Neural progenitor cell (in vitro differentiated cells): ENCODE measurements at regions not wholly inside any gene's neighbourhood (a gene's known extent, or its start where the extent isn't known, plus 50 kb on each side); places are given as distances from the start of the nearest gene placed in this dataset.

Source experiments
- DNase-seq: peaks from one replicate; pipeline ENCODE4 v3.0.0-alpha.2; 2016; ENCODE audit warnings: low spot score
- H2AFZ ChIP-seq: fragments of 200-600 bp; sonication (generic); replicated peaks from 2 replicates; pipeline ENCODE4 v1.6.1; 2016; ENCODE audit warnings: antibody characterized with exemption
- H3F3A ChIP-seq: fragments of 200-600 bp; sonication (generic); 2 replicates; pipeline ENCODE4 v1.6.1; 2016; ENCODE audit warnings: antibody characterized with exemption, low read depth
- H3K27ac ChIP-seq: fragments of 200-600 bp; sonication (generic); 2 replicates; pipeline ENCODE4 v1.5.1; 2016; ENCODE audit warnings: mild to moderate bottlenecking
- H3K27me3 ChIP-seq: fragments of 200-600 bp; sonication (generic); 2 replicates; pipeline ENCODE4 v1.6.1; 2016; ENCODE audit warnings: mild to moderate bottlenecking, moderate library complexity
- H3K36me3 ChIP-seq: fragments of 200-600 bp; sonication (generic); 2 replicates; pipeline ENCODE4 v1.5.1; 2016
- H3K4me1 ChIP-seq: fragments of 200-600 bp; sonication (generic); 2 replicates; pipeline ENCODE4 v1.6.1; 2016; ENCODE audit warnings: mixed run types
- H3K4me2 ChIP-seq: fragments of 200-600 bp; sonication (generic); 2 replicates; pipeline ENCODE4 v1.6.1; 2016
- H3K4me3 ChIP-seq: fragments of 200-600 bp; sonication (generic); 2 replicates; pipeline ENCODE4 v1.5.1; 2016
- H3K79me2 ChIP-seq: fragments of 200-600 bp; sonication (generic); 2 replicates; pipeline ENCODE4 v1.6.1; 2016; ENCODE audit warnings: low read depth
- H3K9ac ChIP-seq: fragments of 200-600 bp; sonication (generic); 2 replicates; pipeline ENCODE4 v1.6.1; 2016
- H3K9me3 ChIP-seq: fragments of 200-600 bp; sonication (generic); 2 replicates; pipeline ENCODE4 v1.5.1; 2016; ENCODE audit warnings: low read depth
- H4K20me1 ChIP-seq: fragments of 200-600 bp; sonication (generic); 2 replicates; pipeline ENCODE4 v1.6.1; 2016; ENCODE audit warnings: low read depth
- H3K27ac Mint-ChIP-seq: 3 replicates; pipeline ENCODE4 v1.8.0; 2021; ENCODE audit warnings: mixed read lengths
- H3K27me3 Mint-ChIP-seq: 2 replicates; pipeline ENCODE4 v1.8.0; 2022; ENCODE audit warnings: low read depth, mild to moderate bottlenecking, inconsistent platforms, moderate library complexity, mixed read lengths; ENCODE audit not compliant: insufficient read depth
- H3K36me3 Mint-ChIP-seq: 3 replicates; pipeline ENCODE4 v1.8.0; 2021; ENCODE audit warnings: mixed read lengths
- H3K4me1 Mint-ChIP-seq: 3 replicates; pipeline ENCODE4 v1.8.0; 2021; ENCODE audit warnings: mixed read lengths
- H3K4me3 Mint-ChIP-seq: 3 replicates; pipeline ENCODE4 v1.8.0; 2021; ENCODE audit warnings: mild to moderate bottlenecking, moderate library complexity, mixed read lengths
- H3K9me3 Mint-ChIP-seq: 3 replicates; pipeline ENCODE4 v1.8.0; 2020; ENCODE audit warnings: mixed read lengths
- CTCF ChIP-seq: fragments of 200-600 bp; sonication (generic); IDR thresholded peaks from 2 replicates; pipeline ENCODE4 v1.5.1; 2017; ENCODE audit warnings: antibody characterized with exemption, mild to moderate bottlenecking
- EZH2 ChIP-seq: fragments of 200-600 bp; sonication (generic); IDR thresholded peaks from 2 replicates; pipeline ENCODE4 v1.6.1; 2017; ENCODE audit warnings: antibody characterized with exemption, mild to moderate bottlenecking, moderate library complexity
- EZH2phosphoT487 ChIP-seq: fragments of 200-600 bp; sonication (generic); IDR thresholded peaks from 2 replicates; pipeline ENCODE4 v1.6.1; 2017; ENCODE audit warnings: antibody characterized with exemption

- no peaks in the 10 kb centered on the region for H3K4me1 Mint-ChIP-seq
- H2AFZ ChIP-seq = no peak overlapping the region
- H3K4me3 ChIP-seq = no peak overlapping the region
- no peak overlapping the region for H3K9ac ChIP-seq
- H3K4me2 ChIP-seq = no peak overlapping the region
- no peak overlapping the region for H3K27ac Mint-ChIP-seq
- H3K36me3 Mint-ChIP-seq = no peaks in the 10 kb centered on the region
- H3K79me2 ChIP-seq = no peaks in the 10 kb centered on the region
- no peak for TF ChIP-seq EZH2phosphoT487
- no peak for TF ChIP-seq EZH2
- H3K9me3 ChIP-seq = no peaks in the 10 kb centered on the region
- DNase-seq = no peak
- no peaks in the 10 kb centered on the region for H3K36me3 ChIP-seq
- H3K27ac ChIP-seq = no peak overlapping the region
- H3K4me1 ChIP-seq = no peaks in the 10 kb centered on the region
- no peak overlapping the region for H3K4me3 Mint-ChIP-seq
- H3K27me3 ChIP-seq = no peaks in the 10 kb centered on the region
- H3K27me3 Mint-ChIP-seq = no peaks in the 10 kb centered on the region
- H4K20me1 ChIP-seq = no peaks in the 10 kb centered on the region
- no peaks in the 10 kb centered on the region for H3F3A ChIP-seq
- H3K9me3 Mint-ChIP-seq = no peaks in the 10 kb centered on the region
These were observed 184.2 kb downstream of the DMAC1 start for GRCh38 chr9:7615344-7615743.

GRCh38 chr9:7613931-7614330 lies 185.6 kb downstream of the DMAC1 start:
- H3K4me3 Mint-ChIP-seq = no peak overlapping the region
- no peaks in the 10 kb centered on the region for H3K9me3 ChIP-seq
- H3K27me3 Mint-ChIP-seq = no peaks in the 10 kb centered on the region
- no peaks in the 10 kb centered on the region for H4K20me1 ChIP-seq
- DNase-seq = no peak
- H3K4me2 ChIP-seq = no peak overlapping the region
- H3K27me3 ChIP-seq = no peaks in the 10 kb centered on the region
- H3K36me3 Mint-ChIP-seq = no peaks in the 10 kb centered on the region
- H3K27ac Mint-ChIP-seq = no peak overlapping the region
- no peaks in the 10 kb centered on the region for H3K79me2 ChIP-seq
- no peak overlapping the region for H2AFZ ChIP-seq
- TF ChIP-seq EZH2 (no peak), CTCF (no peak), EZH2phosphoT487 (no peak)
- H3F3A ChIP-seq = no peaks in the 10 kb centered on the region
- no peak overlapping the region for H3K9ac ChIP-seq
- H3K4me1 ChIP-seq = no peaks in the 10 kb centered on the region
- H3K9me3 Mint-ChIP-seq = no peaks in the 10 kb centered on the region
- no peak overlapping the region for H3K27ac ChIP-seq
- H3K36me3 ChIP-seq = no peaks in the 10 kb centered on the region
- no peak overlapping the region for H3K4me3 ChIP-seq
- no peaks in the 10 kb centered on the region for H3K4me1 Mint-ChIP-seq

GRCh38 chr9:7608261-7608660 lies 191.3 kb downstream of the DMAC1 start:
- Mint-ChIP-seq H3K4me3 (no peak overlapping the region), H3K36me3 (no peaks in the 10 kb centered on the region), H3K4me1 (no peaks in the 10 kb centered on the region), H3K27ac (no peak overlapping the region), H3K9me3 (no peaks in the 10 kb centered on the region), H3K27me3 (peaks cover 2% of the 10 kb centered on the region)
- Histone ChIP-seq H3K9ac (no peak overlapping the region), H3K27ac (no peak overlapping the region), H2AFZ (no peak overlapping the region), H3K79me2 (no peaks in the 10 kb centered on the region), H3K4me1 (no peaks in the 10 kb centered on the region), H3K27me3 (no peaks in the 10 kb centered on the region), H3K36me3 (no peaks in the 10 kb centered on the region), H3F3A (no peaks in the 10 kb centered on the region), H3K4me2 (no peak overlapping the region), H4K20me1 (no peaks in the 10 kb centered on the region), H3K9me3 (no peaks in the 10 kb centered on the region), H3K4me3 (no peak overlapping the region)
- no peak for DNase-seq
- no peak for TF ChIP-seq EZH2phosphoT487
- TF ChIP-seq CTCF = no peak
- no peak for TF ChIP-seq EZH2

GRCh38 chr9:7607421-7607820 lies 192.2 kb downstream of the DMAC1 start:
- Histone ChIP-seq H3F3A (no peaks in the 10 kb centered on the region), H3K4me1 (no peaks in the 10 kb centered on the region), H3K9ac (no peak overlapping the region), H4K20me1 (no peaks in the 10 kb centered on the region), H3K4me3 (no peak overlapping the region), H3K27me3 (no peaks in the 10 kb centered on the region), H3K9me3 (no peaks in the 10 kb centered on the region), H3K36me3 (no peaks in the 10 kb centered on the region), H3K27ac (no peak overlapping the region), H3K79me2 (no peaks in the 10 kb centered on the region), H2AFZ (no peak overlapping the region), H3K4me2 (no peak overlapping the region)
- H3K27ac Mint-ChIP-seq = no peak overlapping the region
- H3K36me3 Mint-ChIP-seq = no peaks in the 10 kb centered on the region
- H3K9me3 Mint-ChIP-seq = no peaks in the 10 kb centered on the region
- TF ChIP-seq CTCF = no peak
- no peak for TF ChIP-seq EZH2
- TF ChIP-seq EZH2phosphoT487 = no peak
- H3K4me3 Mint-ChIP-seq = no peak overlapping the region
- H3K4me1 Mint-ChIP-seq = no peaks in the 10 kb centered on the region
- H3K27me3 Mint-ChIP-seq = peaks cover 2% of the 10 kb centered on the region
- DNase-seq = no peak
